Neural progenitor cell (in vitro differentiated cells): ENCODE measurements at regions not wholly inside any gene's neighbourhood (a gene's known extent, or its start where the extent isn't known, plus 50 kb on each side); places are given as distances from the start of the nearest gene placed in this dataset.

Source experiments
- EZH2 ChIP-seq: fragments of 200-600 bp; sonication (generic); IDR thresholded peaks from 2 replicates; pipeline ENCODE4 v1.6.1; 2017; ENCODE audit warnings: antibody characterized with exemption, mild to moderate bottlenecking, moderate library complexity
- EZH2phosphoT487 ChIP-seq: fragments of 200-600 bp; sonication (generic); IDR thresholded peaks from 2 replicates; pipeline ENCODE4 v1.6.1; 2017; ENCODE audit warnings: antibody characterized with exemption
- TF ChIP-seq, protein P1 (sequence below): fragments of 200-600 bp; sonication (generic); IDR thresholded peaks from 2 replicates; pipeline ENCODE4 v1.5.1; 2017; ENCODE audit warnings: antibody characterized with exemption, mild to moderate bottlenecking

DNA sequence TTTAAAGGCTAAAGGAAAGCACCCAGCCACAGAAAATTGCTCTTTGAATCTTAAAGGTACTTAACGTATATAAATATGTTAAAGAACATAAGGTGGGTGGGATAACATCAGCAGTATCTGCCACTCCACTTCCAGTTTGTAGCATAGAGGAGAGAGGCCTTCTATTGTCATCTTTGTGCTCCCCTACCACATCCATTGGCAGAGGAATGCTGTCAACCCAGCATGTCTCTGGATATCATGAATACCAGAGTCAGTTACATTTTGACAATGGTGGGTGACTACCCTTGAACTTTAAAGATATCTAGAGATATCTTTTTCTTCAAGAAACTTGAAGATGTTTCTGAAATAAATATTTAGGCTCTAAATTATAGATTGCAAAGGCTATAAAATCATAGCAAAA is 283.2 kb upstream of the LRRC7 start:
- TF ChIP-seq, protein P1, sequence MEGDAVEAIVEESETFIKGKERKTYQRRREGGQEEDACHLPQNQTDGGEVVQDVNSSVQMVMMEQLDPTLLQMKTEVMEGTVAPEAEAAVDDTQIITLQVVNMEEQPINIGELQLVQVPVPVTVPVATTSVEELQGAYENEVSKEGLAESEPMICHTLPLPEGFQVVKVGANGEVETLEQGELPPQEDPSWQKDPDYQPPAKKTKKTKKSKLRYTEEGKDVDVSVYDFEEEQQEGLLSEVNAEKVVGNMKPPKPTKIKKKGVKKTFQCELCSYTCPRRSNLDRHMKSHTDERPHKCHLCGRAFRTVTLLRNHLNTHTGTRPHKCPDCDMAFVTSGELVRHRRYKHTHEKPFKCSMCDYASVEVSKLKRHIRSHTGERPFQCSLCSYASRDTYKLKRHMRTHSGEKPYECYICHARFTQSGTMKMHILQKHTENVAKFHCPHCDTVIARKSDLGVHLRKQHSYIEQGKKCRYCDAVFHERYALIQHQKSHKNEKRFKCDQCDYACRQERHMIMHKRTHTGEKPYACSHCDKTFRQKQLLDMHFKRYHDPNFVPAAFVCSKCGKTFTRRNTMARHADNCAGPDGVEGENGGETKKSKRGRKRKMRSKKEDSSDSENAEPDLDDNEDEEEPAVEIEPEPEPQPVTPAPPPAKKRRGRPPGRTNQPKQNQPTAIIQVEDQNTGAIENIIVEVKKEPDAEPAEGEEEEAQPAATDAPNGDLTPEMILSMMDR: no peak
- TF ChIP-seq EZH2 (no peak), EZH2phosphoT487 (no peak)
